ENCODE measurements at regions not wholly inside any gene's neighbourhood (a gene's known extent, or its start where the extent isn't known, plus 50 kb on each side); places are given as distances from the start of the nearest gene placed in this dataset.

DNA sequence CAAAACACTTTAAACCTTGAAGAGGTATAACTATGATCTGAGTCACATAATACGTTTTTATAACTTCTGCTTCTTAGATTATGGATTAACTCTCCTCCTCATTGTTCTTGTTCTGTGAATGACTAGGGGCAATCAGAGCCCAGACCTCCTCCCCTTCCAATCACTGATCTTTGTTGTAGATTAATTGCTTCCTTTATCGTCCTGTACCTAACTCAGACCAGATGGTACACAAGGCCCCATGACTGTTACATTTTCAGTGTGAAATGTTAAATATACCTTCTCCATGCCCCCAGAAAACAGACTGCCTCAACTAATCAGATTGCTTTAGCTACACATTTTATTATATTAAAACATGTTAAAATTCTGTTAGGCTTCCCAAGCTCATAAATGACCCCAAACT, 211.7 kb downstream of the RNF152 start:
- no peak for DNase-seq (ENCODE audit: low read depth)
- TF ChIP-seq, protein P1, sequence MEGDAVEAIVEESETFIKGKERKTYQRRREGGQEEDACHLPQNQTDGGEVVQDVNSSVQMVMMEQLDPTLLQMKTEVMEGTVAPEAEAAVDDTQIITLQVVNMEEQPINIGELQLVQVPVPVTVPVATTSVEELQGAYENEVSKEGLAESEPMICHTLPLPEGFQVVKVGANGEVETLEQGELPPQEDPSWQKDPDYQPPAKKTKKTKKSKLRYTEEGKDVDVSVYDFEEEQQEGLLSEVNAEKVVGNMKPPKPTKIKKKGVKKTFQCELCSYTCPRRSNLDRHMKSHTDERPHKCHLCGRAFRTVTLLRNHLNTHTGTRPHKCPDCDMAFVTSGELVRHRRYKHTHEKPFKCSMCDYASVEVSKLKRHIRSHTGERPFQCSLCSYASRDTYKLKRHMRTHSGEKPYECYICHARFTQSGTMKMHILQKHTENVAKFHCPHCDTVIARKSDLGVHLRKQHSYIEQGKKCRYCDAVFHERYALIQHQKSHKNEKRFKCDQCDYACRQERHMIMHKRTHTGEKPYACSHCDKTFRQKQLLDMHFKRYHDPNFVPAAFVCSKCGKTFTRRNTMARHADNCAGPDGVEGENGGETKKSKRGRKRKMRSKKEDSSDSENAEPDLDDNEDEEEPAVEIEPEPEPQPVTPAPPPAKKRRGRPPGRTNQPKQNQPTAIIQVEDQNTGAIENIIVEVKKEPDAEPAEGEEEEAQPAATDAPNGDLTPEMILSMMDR (IDR thresholded peaks at IDR 0.05; ENCODE audit: low read depth, low read length, missing control alignments): no peak
- H3K4me3 ChIP-seq (ENCODE audit: low read depth, low read length): no peak overlapping the region

DNA sequence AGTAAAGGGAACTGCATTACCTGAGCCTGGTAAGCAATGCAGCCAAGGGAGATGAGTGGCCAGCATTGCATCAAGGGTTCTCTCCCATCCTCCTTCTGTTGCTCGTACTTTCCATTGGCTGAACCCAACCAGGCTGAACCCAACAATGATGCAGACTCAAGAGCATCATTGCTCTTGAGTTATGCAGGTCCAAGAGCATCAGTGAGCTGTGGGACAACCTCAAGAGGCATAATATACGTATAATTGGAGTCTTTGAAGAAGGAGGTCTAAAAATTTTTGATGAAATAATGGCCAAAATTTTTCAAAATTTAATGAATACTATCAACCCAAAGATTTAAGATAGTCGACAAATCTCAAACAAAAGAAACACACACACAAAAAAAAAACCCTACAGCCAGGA, 213.0 kb downstream of the RNF152 start:
- no peak overlapping the region for H3K4me3 ChIP-seq (ENCODE audit: low read depth, low read length)
- TF ChIP-seq, protein P1 (IDR thresholded peaks at IDR 0.05; ENCODE audit: low read depth, low read length, missing control alignments): no peak
- no peak for DNase-seq (ENCODE audit: low read depth)

DNA sequence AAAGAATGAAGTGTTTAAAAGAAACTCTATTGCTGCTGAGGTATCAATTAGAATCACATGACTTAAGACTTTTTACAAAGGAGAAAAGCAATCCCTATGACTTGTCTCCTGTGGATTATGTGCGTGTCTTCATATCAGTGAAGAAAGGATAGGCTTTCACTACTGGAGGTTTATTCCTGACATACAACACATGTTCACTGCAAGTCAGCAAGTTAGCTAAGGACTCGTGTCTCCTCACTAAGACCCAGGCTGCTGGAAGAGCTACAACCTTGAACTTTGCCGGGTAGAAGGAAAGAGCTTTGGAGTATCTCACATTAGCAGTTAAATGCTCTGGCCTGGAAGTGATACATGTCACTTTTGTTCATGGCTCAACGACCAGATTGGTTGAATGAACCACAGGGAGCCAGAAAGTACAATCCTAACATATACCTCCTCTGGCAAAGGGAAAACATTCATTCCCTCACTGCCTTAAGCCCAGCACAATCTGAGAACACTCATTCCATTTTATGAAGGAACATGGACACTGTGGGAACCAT, 215.3 kb downstream of the RNF152 start:
- no peak for DNase-seq (ENCODE audit: low read depth)
- no peak overlapping the region for H3K4me3 ChIP-seq (ENCODE audit: low read depth, low read length)
- TF ChIP-seq, protein P1 (IDR thresholded peaks at IDR 0.05; ENCODE audit: low read depth, low read length, missing control alignments): no peak

DNA sequence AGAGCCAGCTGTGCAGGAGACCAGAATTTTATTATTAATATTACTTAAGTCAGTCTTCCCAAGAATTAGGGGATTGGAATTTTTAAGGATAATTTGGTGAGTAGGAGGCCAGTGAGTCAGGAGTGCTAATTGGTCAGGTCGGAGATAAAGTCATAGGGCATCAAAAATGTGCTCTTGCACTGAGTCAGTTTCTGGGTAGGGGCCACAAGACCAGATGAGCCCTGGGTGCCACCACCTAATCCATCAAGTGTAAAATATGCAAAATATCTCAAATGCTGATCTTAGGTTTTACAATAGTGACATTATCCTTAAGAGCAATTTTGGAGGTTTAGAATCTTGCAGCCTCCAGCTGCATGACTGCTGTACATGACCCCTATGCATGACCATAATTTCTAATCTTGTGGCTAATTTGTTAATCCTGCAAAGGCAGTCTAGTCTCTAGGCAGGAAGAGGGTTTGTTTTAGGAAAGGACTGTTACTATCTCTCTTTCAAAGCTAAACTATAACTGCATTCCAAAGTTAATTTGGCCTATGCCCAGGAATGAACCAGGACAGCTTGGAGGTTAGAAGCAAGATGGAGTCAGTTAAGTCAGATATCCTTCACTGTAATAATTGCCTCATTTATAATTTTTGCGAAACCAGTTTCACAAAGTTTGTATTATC, 215.9 kb downstream of the RNF152 start:
- no peak overlapping the region for H3K4me3 ChIP-seq (ENCODE audit: low read depth, low read length)
- no peak for DNase-seq (ENCODE audit: low read depth)
- TF ChIP-seq, protein P1 (IDR thresholded peaks at IDR 0.05; ENCODE audit: low read depth, low read length, missing control alignments): no peak

DNA sequence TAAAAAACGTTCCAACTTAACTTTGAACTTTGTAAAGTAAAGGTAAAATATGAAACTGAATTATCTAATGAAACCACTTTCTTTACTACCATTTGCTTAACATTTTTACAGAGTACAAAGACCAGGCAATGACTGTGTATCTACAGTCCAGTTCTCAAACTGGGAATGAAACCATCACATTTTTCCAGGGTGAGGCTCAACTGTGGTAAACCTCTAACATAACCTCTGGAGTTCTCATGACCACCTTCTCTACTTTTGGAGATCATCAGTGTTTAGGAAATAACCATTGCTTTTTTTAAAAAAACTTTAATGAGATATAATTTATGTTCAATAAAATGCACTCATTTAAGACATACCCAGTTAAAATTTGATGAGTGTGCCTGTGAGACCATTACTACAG, 223.5 kb downstream of the RNF152 start:
- TF ChIP-seq, protein P1 (IDR thresholded peaks at IDR 0.05; ENCODE audit: low read depth, low read length, missing control alignments): no peak
- DNase-seq (ENCODE audit: low read depth): no peak
- H3K4me3 ChIP-seq (ENCODE audit: low read depth, low read length): no peak overlapping the region

DNA sequence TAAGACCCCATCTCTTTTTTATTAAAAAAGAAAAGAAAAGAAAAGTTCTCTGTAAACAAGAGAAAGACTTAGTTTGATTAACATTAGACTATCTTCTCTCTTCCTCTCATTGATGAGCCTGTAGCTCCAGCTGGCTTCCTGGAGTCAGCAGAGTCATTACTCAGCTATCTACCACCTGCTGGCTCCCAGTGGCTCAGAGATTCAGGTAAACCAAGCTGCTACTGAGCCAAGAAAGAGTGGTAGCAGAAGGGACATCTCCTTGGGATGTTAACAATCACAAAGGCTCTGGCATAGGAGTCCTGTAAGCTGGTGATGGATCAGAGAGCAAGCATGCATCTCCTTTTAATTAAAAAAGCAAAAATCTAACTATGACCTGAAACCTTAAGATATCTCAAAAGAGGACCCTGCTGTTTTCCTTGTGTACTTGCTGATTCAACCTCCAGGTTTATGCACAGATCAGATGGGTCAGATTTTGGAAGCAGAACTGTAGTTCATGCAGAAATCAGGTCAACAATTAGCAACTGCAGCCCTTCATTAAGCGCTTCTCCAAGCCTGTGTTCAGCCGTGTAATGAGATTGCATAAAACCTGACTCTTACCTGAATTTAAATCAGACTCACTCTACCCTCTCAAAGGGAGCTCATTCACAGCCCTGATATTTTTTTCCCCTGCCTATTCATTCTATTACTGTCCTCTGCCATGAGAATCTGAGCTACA, 225.8 kb downstream of the RNF152 start:
- DNase-seq (ENCODE audit: low read depth): no peak
- no peak overlapping the region for H3K4me3 ChIP-seq (ENCODE audit: low read depth, low read length)
- TF ChIP-seq, protein P1 (IDR thresholded peaks at IDR 0.05; ENCODE audit: low read depth, low read length, missing control alignments): no peak

All from GM12864 (cell line).